ENCODE measurements at regions not wholly inside any gene's neighbourhood (a gene's known extent, or its start where the extent isn't known, plus 50 kb on each side); places are given as distances from the start of the nearest gene placed in this dataset.

GRCh38 chr1:39117899-39118450 is 86.5 kb upstream of the MACF1 start:
- peaks cover 7% of the 10 kb centered on the region; the same call in 1 of the 2 replicates for H3K4me1 ChIP-seq (ENCODE audit: control insufficient read depth, insufficient read depth, low read length)
- no peak for TF ChIP-seq RFX5 (IDR thresholded peaks at IDR 0.05; ENCODE audit: low read depth, low read length)
- no peak for TF ChIP-seq RUNX3 (IDR thresholded peaks at IDR 0.05; ENCODE audit: low read length)
- TF ChIP-seq, protein P1, sequence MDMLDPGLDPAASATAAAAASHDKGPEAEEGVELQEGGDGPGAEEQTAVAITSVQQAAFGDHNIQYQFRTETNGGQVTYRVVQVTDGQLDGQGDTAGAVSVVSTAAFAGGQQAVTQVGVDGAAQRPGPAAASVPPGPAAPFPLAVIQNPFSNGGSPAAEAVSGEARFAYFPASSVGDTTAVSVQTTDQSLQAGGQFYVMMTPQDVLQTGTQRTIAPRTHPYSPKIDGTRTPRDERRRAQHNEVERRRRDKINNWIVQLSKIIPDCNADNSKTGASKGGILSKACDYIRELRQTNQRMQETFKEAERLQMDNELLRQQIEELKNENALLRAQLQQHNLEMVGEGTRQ (IDR thresholded peaks at IDR 0.05; ENCODE audit: borderline replicate concordance, low read depth, low read length): no peak
- no peak for TF ChIP-seq PBX3 (IDR thresholded peaks at IDR 0.05; ENCODE audit: insufficient replicate concordance, low read depth, low read length)
- no peak for TF ChIP-seq NBN (IDR thresholded peaks at IDR 0.05)
- no peak for TF ChIP-seq TCF3 (IDR thresholded peaks at IDR 0.05; ENCODE audit: borderline replicate concordance, insufficient read depth, low read depth, low read length)
- no peak for TF ChIP-seq ELK1 (IDR thresholded peaks at IDR 0.05; ENCODE audit: low read depth, low read length)
- TF ChIP-seq, protein P2, sequence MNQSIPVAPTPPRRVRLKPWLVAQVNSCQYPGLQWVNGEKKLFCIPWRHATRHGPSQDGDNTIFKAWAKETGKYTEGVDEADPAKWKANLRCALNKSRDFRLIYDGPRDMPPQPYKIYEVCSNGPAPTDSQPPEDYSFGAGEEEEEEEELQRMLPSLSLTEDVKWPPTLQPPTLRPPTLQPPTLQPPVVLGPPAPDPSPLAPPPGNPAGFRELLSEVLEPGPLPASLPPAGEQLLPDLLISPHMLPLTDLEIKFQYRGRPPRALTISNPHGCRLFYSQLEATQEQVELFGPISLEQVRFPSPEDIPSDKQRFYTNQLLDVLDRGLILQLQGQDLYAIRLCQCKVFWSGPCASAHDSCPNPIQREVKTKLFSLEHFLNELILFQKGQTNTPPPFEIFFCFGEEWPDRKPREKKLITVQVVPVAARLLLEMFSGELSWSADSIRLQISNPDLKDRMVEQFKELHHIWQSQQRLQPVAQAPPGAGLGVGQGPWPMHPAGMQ (IDR thresholded peaks at IDR 0.05; ENCODE audit: borderline replicate concordance): no peak
- no peak for FAIRE-seq
- H3K4me3 ChIP-seq: no peak overlapping the region
- SMC1A ChIA-PET (ENCODE audit: uncharacterized antibody, unreplicated experiment): interaction anchor here (1.2 kb wide), 1 partner anchor 11 kb away, joined by 3 read pairs; no protein-coding TSS in a partner anchor
- ATAC-seq: no peak
- peaks cover 45% of the 10 kb centered on the region for H3K79me2 ChIP-seq (ENCODE audit: control insufficient read depth, insufficient read depth, low read length)
- intact Hi-C loops (cut with micrococcal nuclease; ENCODE audit: unreplicated experiment): no loop called here
- 38% methylated on average over 1 of the region's 1 CpG for WGBS (ENCODE audit: insufficient coverage, insufficient replicate concordance, low lambda C conversion rate, missing lambda C conversion rate)
- H3K9me3 ChIP-seq (replicated peaks; ENCODE audit: control insufficient read depth, insufficient read depth, low read length): no peaks in the 10 kb centered on the region
- H4K20me1 ChIP-seq (ENCODE audit: control insufficient read depth, insufficient read depth): peaks cover 4% of the 10 kb centered on the region; the same call in 1 of the 2 replicates
- no peak overlapping the region for H3K27ac ChIP-seq (ENCODE audit: control insufficient read depth, insufficient read depth)
- RAD21 ChIA-PET (ENCODE audit: unreplicated experiment): interaction anchor here (2.4 kb wide), 1 partner anchor 74 kb away, joined by 8 read pairs; no protein-coding TSS in a partner anchor
- H3K9ac ChIP-seq (ENCODE audit: control insufficient read depth, insufficient read depth, low read length): no peak overlapping the region
- no peak for DNase-seq (ENCODE audit: low read depth, low spot score)
- no peaks in the 10 kb centered on the region for H3K27me3 ChIP-seq (replicated peaks in 1 of 2; ENCODE audit: control insufficient read depth in 2 of 2, insufficient read depth in 2 of 2, low read length in 1 of 2)
- POLR2A ChIA-PET: interaction anchor here (0.5 kb wide), 1 partner anchor 190 kb away, joined by 4 read pairs; no protein-coding TSS in a partner anchor
- in situ Hi-C loops (cut with MboI): no loop called here
- H3K4me2 ChIP-seq (ENCODE audit: control insufficient read depth, insufficient read depth): no peak overlapping the region
- BruUV-seq (replicated peaks): no TSS peak
- peaks cover 0 to 5% of the 10 kb centered on the region in 2 experiments; a peak in 1 of 4 replicates for H3K36me3 ChIP-seq (ENCODE audit: control insufficient read depth in 2 of 2, insufficient read depth in 2 of 2, low read length in 1 of 2)
- H2AFZ ChIP-seq (ENCODE audit: control insufficient read depth, low read depth, low read length): no peak overlapping the region
- CTCF ChIA-PET: interaction anchor here (1.4 to 2.2 kb wide), 4 partner anchors 11 to 74 kb away, joined by 3 to 13 read pairs (median 7); no protein-coding TSS in a partner anchor

All from GM12878 (cell line).